H9 (cell line): ENCODE measurements at regions not wholly inside any gene's neighbourhood (a gene's known extent, or its start where the extent isn't known, plus 50 kb on each side); places are given as distances from the start of the nearest gene placed in this dataset.

Experiments
- DNase-seq: peaks from one replicate; pipeline ENCODE4 v3.0.0-alpha.2; 2017
- H2AFZ ChIP-seq: one replicate; pipeline ENCODE4 v1.6.1; 2013; ENCODE audit warnings: mild to moderate bottlenecking, low read length, control low read depth, moderate library complexity
- H2AK5ac ChIP-seq: 2 replicates; pipeline ENCODE4 v1.6.1; 2013; ENCODE audit warnings: low read length, control low read depth, mixed read lengths; ENCODE audit not compliant: insufficient read length
- H2BK120ac ChIP-seq: one replicate; pipeline ENCODE4 v1.6.1; 2013; ENCODE audit warnings: low read depth, mild to moderate bottlenecking, low read length, control low read depth, inconsistent platforms; ENCODE audit not compliant: poor library complexity, severe bottlenecking
- H2BK12ac ChIP-seq: 2 replicates; pipeline ENCODE4 v1.6.1; 2013; ENCODE audit warnings: low read length, control low read depth, mixed read lengths, low read depth; ENCODE audit not compliant: insufficient read length
- H2BK15ac ChIP-seq: 2 replicates; pipeline ENCODE4 v1.6.1; 2013; ENCODE audit warnings: low read depth, low read length, control low read depth
- H2BK20ac ChIP-seq: one replicate; pipeline ENCODE4 v1.6.1; 2013; ENCODE audit warnings: low read depth, mild to moderate bottlenecking, low read length, control low read depth, inconsistent platforms; ENCODE audit not compliant: poor library complexity, severe bottlenecking
- H2BK5ac ChIP-seq: 2 replicates; pipeline ENCODE4 v1.6.1; 2013; ENCODE audit warnings: low read length, control low read depth, mixed read lengths; ENCODE audit not compliant: insufficient read length
- H3K14ac ChIP-seq: 2 replicates; pipeline ENCODE4 v1.6.1; 2013; ENCODE audit warnings: low read length, control low read depth; ENCODE audit not compliant: insufficient read depth
- H3K18ac ChIP-seq: 2 replicates; pipeline ENCODE4 v1.6.1; 2013; ENCODE audit warnings: low read depth, mild to moderate bottlenecking, mixed read lengths, low read length, control low read depth; ENCODE audit not compliant: insufficient read length
- H3K23ac ChIP-seq: 2 replicates; pipeline ENCODE4 v1.6.1; 2013; ENCODE audit warnings: low read length, control low read depth, mixed read lengths, low read depth; ENCODE audit not compliant: insufficient read length
- H3K23me2 ChIP-seq: 2 replicates; pipeline ENCODE4 v1.6.1; 2013; ENCODE audit warnings: low read depth, mild to moderate bottlenecking, mixed read lengths, low read length, control low read depth; ENCODE audit not compliant: insufficient read length, poor library complexity, severe bottlenecking
- H3K27ac ChIP-seq: 2 replicates; pipeline ENCODE4 v1.5.1; 2013; ENCODE audit warnings: low read length, control low read depth, mixed read lengths, low read depth; ENCODE audit not compliant: insufficient read length
- H3K27me3 ChIP-seq: 2 replicates; pipeline ENCODE4 v1.6.1; 2013; ENCODE audit warnings: low read length, control low read depth, inconsistent platforms; ENCODE audit not compliant: insufficient read depth
- H3K4ac ChIP-seq: 2 replicates; pipeline ENCODE4 v1.6.1; 2013; ENCODE audit warnings: low read depth, mild to moderate bottlenecking, control low read depth, inconsistent platforms, low read length, moderate library complexity
- H3K4me1 ChIP-seq: 2 replicates; pipeline ENCODE4 v1.6.1; 2013; ENCODE audit warnings: low read length, control low read depth, inconsistent platforms; ENCODE audit not compliant: insufficient read depth
- H3K4me2 ChIP-seq: 2 replicates; pipeline ENCODE4 v1.6.1; 2013; ENCODE audit warnings: low read length, control low read depth, mixed read lengths; ENCODE audit not compliant: insufficient read length, insufficient read depth
- H3K56ac ChIP-seq: 2 replicates; pipeline ENCODE4 v1.6.1; 2013; ENCODE audit warnings: low read depth, mild to moderate bottlenecking, mixed read lengths, low read length, control low read depth; ENCODE audit not compliant: insufficient read length
- H3K79me1 ChIP-seq: 2 replicates; pipeline ENCODE4 v1.6.1; 2013; ENCODE audit warnings: low read depth, mild to moderate bottlenecking, moderate library complexity, low read length, control low read depth, inconsistent platforms; ENCODE audit not compliant: insufficient read depth, poor library complexity, severe bottlenecking
- H3K79me2 ChIP-seq: 2 replicates; pipeline ENCODE4 v1.6.1; 2013; ENCODE audit warnings: low read length, control low read depth, inconsistent platforms; ENCODE audit not compliant: insufficient read depth
- H3K9ac ChIP-seq: 2 replicates; pipeline ENCODE4 v1.6.1; 2013; ENCODE audit warnings: low read length, control low read depth, mixed read lengths; ENCODE audit not compliant: insufficient read length; ENCODE audit errors: extremely low read depth
- H3K9me3 ChIP-seq: one replicate; pipeline ENCODE4 v1.6.1; 2013; ENCODE audit warnings: low read depth, low read length, inconsistent platforms; ENCODE audit not compliant: control insufficient read depth
- H3T11ph ChIP-seq: one replicate; pipeline ENCODE4 v1.6.1; 2013; ENCODE audit warnings: mild to moderate bottlenecking, low read length, control low read depth, inconsistent platforms
- H4K20me1 ChIP-seq: one replicate; pipeline ENCODE4 v1.6.1; 2013; ENCODE audit not compliant: control insufficient read depth, insufficient read length, insufficient read depth
- H4K5ac ChIP-seq: 2 replicates; pipeline ENCODE4 v1.6.1; 2013; ENCODE audit warnings: low read depth, mild to moderate bottlenecking, mixed read lengths, low read length, control low read depth; ENCODE audit not compliant: insufficient read length
- H4K8ac ChIP-seq: replicated peaks from 2 replicates; pipeline ENCODE4 v1.6.1; 2013; ENCODE audit warnings: low read length, control low read depth, mixed read lengths, low read depth; ENCODE audit not compliant: insufficient read length
- H4K91ac ChIP-seq: 2 replicates; pipeline ENCODE4 v1.6.1; 2013; ENCODE audit warnings: low read depth, mild to moderate bottlenecking, moderate library complexity, mixed read lengths, low read length, control low read depth; ENCODE audit not compliant: insufficient read length
- H3K27ac Mint-ChIP-seq, 3 experiments: 2 replicates in 2 of 3; 3 replicates in 1 of 3; pipeline ENCODE4 v1.8.0; 2020 to 2021; ENCODE audit warnings: mixed read lengths in 3 of 3, mild to moderate bottlenecking in 1 of 3, moderate library complexity in 1 of 3
- H3K27me3 Mint-ChIP-seq: 2 replicates; pipeline ENCODE4 v1.8.0; 2021; ENCODE audit warnings: low read depth, mild to moderate bottlenecking, moderate library complexity, mixed read lengths
- H3K36me3 Mint-ChIP-seq, 3 experiments: 2 replicates in 2 of 3; 3 replicates in 1 of 3; pipeline ENCODE4 v1.8.0; 2020 to 2021; ENCODE audit warnings: low read depth in 3 of 3, mixed read lengths in 3 of 3; ENCODE audit not compliant: insufficient read depth in 1 of 3
- H3K4me1 Mint-ChIP-seq, 2 experiments: 2 replicates each; pipeline ENCODE4 v1.8.0; 2020; ENCODE audit warnings: mixed read lengths in 2 of 2
- H3K4me3 Mint-ChIP-seq, 2 experiments: 2 replicates in 1 of 2; 3 replicates in 1 of 2; pipeline ENCODE4 v1.8.0; 2020 to 2021; ENCODE audit warnings: mild to moderate bottlenecking in 2 of 2, mixed read lengths in 2 of 2, moderate library complexity in 1 of 2
- H3K9me3 Mint-ChIP-seq, 2 experiments: 2 replicates in 1 of 2; 3 replicates in 1 of 2; pipeline ENCODE4 v1.8.0; 2020; ENCODE audit warnings: mild to moderate bottlenecking in 2 of 2, mixed read lengths in 2 of 2, moderate library complexity in 1 of 2
- WGBS: extraction: QIAGEN DNeasy Blood & Tissue Kit; methylation state at CpG from one replicate; pipeline ENCODE4 v1.1.7; 2013; ENCODE audit warnings: missing lambda C conversion rate, low lambda C conversion rate, mixed read lengths; ENCODE audit not compliant: insufficient read length; ENCODE audit errors: extremely low coverage; 5-methylcytosine and 5-hydroxymethylcytosine counted together
- TF ChIP-seq, protein P1 (sequence below): fragments of 200-600 bp; sonication (generic); conservative IDR thresholded peaks from 3 replicates; pipeline ENCODE4 v1.8.0; 2021; ENCODE audit warnings: antibody characterized with exemption, mild to moderate bottlenecking

- no peak overlapping the region for H3K9ac ChIP-seq
- H3K4me2 ChIP-seq: no peak overlapping the region
- H3K9me3 ChIP-seq: no peaks in the 10 kb centered on the region
- no peaks in the 10 kb centered on the region for H3K79me2 ChIP-seq
- Mint-ChIP-seq H3K9me3 (peaks cover 0 to 6% of the 10 kb centered on the region in 2 experiments; a peak in 3 of 5 replicates), H3K4me1 (no peaks in the 10 kb centered on the region), H3K36me3 (no peaks in the 10 kb centered on the region), H3K4me3 (no peak overlapping the region), H3K27ac (no peak overlapping the region), H3K27me3 (no peaks in the 10 kb centered on the region)
- H2AFZ ChIP-seq: no peak overlapping the region
- H2BK5ac ChIP-seq: no peak overlapping the region
- H4K5ac ChIP-seq: no peak overlapping the region
- no peaks in the 10 kb centered on the region for H3K79me1 ChIP-seq
- H4K20me1 ChIP-seq: no peaks in the 10 kb centered on the region
- no peak overlapping the region for H2BK15ac ChIP-seq
- no peak overlapping the region for H4K8ac ChIP-seq
- no peak overlapping the region for H3K23ac ChIP-seq
- H3K56ac ChIP-seq: no peak overlapping the region
- no peak overlapping the region for H4K91ac ChIP-seq
- no peaks in the 10 kb centered on the region for H3K4me1 ChIP-seq
- H3K4ac ChIP-seq: no peak overlapping the region
- no peaks in the 10 kb centered on the region for H3K27me3 ChIP-seq
- H3K14ac ChIP-seq: no peak overlapping the region
- no peak overlapping the region for H2BK12ac ChIP-seq
- no peak overlapping the region for H2BK120ac ChIP-seq
- no peak overlapping the region for H3K18ac ChIP-seq
- no peak overlapping the region for H2AK5ac ChIP-seq
- no peaks in the 10 kb centered on the region for H3K23me2 ChIP-seq
- TF ChIP-seq, protein P1, sequence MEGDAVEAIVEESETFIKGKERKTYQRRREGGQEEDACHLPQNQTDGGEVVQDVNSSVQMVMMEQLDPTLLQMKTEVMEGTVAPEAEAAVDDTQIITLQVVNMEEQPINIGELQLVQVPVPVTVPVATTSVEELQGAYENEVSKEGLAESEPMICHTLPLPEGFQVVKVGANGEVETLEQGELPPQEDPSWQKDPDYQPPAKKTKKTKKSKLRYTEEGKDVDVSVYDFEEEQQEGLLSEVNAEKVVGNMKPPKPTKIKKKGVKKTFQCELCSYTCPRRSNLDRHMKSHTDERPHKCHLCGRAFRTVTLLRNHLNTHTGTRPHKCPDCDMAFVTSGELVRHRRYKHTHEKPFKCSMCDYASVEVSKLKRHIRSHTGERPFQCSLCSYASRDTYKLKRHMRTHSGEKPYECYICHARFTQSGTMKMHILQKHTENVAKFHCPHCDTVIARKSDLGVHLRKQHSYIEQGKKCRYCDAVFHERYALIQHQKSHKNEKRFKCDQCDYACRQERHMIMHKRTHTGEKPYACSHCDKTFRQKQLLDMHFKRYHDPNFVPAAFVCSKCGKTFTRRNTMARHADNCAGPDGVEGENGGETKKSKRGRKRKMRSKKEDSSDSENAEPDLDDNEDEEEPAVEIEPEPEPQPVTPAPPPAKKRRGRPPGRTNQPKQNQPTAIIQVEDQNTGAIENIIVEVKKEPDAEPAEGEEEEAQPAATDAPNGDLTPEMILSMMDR: no peak
- no peak overlapping the region for H3T11ph ChIP-seq
- no peak for DNase-seq
- no peak overlapping the region for H2BK20ac ChIP-seq
- no peak overlapping the region for H3K27ac ChIP-seq
- WGBS: no CpG with 5 or more reads among the region's 2 CpGs
Measured at GRCh38 chr14:28280997-28281598, 485.5 kb upstream of the FOXG1 start.
